Activated CD4-positive, alpha-beta T cell treated with anti-CD3 and anti-CD28 coated beads, Interleukin-2, amount 50 U/mL, for 1 hour (primary cell): ENCODE measurements at regions not wholly inside any gene's neighbourhood (a gene's known extent, or its start where the extent isn't known, plus 50 kb on each side); places are given as distances from the start of the nearest gene placed in this dataset.

Source experiments
- DNase-seq: peaks from one replicate; pipeline ENCODE4 v3.0.0-alpha.2; 2020

DNA sequence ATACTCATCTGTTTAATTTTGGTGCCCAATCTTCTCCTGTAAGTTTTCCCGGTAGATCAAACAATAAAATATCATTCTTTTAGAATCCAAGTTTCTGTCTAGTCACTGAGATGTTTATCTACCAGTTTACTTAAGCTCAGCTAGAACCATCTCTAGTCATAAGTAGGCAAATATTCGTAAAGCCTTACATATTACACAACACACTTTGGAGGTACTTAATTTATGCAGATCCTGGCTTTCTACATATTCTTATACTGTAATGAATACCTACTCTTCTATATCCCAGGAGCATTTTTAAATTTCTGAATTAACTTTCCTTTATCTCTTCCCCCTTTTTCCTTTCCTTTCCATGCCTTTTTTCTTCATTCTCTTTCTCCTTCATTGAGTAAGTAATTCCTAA is 185.9 kb upstream of the ZBTB20 start:
- DNase-seq, result no peak

DNA sequence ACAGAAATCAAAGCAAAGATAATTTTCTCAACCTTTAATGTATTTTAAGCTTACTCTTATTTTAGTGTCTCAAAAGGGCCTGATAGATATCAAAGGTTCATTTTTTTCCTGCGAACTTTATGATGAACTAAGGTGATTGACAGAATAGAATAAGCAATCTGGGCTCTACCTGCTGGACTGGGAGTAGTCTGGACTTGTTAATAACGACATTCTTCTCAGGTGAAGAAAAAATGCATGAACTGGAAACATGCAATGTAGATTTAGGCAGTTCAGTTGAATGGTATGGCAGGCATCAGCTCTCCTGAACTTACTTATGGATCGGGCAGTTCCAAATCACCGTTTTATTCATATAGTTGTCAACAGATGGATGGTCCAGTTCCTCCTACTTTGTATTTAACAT is 189.7 kb upstream of the ZBTB20 start:
- no peak for DNase-seq

DNA sequence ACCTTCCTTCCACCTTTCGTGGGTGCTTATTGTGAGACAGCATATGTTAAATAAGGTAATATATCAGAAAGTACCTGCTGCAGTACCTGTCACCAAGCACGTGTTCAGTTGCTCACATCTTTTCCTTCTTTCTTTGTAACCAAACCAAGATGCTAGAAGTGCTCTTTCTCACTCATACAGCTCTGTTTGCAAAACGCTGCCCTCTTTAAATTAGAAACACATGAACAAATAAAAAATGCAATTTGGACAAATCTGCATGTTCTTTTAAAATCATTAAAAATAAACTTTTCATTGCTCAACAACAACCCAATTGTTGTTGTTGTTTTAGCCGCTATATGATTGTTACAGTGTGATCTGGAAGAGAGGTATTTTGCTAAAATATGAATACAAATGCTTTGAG is 193.5 kb upstream of the ZBTB20 start:
- no peak for DNase-seq

DNA sequence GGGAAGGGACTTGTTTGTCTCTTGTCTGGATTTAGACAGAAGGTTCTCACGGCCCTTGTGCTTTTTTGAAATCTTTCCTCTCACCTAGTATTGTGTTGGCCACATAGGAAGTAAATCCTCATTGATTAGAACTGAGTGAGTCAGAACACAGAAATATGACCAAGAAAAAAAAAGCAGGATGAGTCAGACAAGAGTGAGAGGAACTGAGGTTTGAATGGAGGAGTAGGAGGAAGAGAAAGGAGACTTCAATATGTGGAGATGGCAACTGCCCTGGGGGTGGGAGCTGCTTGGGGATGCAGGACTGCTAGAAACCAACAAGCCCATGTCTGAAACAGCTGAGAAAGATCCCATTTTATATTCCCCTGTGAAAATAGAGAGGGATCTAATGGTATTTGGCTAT is 194.1 kb upstream of the ZBTB20 start:
- no peak for DNase-seq

DNA sequence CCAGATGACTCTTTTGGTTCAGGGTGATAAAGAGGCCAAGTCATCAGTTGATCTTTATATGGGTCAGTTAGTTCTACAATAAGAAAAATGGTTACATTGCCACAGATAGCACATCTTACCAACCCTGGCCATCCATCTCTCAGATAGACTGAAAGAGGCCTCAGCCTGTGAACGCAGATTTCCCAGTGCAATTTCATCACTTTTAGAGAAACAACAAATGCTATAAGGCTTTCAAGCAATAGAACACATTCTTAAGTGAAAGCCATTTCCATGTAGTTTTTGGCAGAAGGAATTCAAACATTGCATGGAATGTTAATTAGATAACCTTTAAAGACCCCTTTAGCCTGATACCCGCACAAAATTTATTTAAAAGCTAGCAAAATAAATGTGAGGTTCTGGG is 200.6 kb upstream of the ZBTB20 start:
- no peak for DNase-seq

DNA sequence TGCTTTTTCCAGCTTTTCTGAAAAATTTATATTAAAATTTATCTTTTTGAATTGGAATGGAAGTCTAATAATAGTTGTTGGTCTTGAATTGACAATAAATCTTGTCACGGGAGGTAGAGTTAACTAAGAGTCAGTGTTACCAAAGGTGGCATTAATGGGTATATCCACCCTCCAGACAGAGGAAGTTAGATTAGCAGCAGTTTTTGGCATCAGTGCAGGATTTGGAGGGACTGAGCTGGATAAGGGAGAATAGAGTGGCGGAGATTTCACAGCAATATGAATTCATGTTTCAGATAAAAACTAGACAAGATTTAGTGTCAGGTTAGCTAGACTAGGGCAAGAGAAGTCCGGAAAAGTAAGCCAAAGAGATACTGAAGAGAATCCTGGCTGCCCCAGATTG is 201.3 kb upstream of the ZBTB20 start:
- DNase-seq, result no peak

DNA sequence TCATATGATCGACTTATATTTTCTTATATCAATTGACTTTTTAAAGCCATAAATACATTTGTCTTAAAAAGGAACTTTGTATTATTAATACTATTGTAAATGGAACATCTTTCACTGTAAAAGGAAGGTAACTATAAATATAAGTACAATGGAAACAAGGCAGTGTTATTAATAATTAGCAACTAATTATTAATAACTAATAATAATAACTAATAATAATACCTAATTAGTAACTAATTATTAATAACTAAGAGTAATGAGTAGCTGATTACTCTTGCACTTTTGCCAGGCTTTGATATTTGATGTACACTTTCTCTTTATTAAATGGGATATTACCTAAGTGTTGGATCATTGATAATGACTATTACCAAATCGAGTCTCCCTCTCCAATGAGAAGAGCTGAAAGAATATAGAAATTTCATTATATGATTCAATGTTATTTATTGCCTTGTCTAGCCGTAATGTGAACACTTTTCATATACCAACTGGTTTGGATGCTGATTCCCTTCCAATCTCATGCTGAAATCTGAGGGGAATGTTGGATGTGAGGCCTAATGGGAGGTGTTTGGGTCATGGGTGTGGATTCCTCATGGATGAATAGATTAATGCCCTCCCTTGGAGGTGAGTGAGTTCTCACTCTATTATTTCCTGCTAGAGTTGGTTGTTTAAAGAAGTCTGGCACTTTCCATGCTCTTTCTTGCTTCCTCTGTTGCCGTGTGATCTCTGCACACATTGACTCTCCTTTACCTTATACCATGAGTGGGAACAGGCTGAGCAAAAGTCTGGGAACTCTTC is 202.1 kb upstream of the ZBTB20 start:
- no peak for DNase-seq

DNA sequence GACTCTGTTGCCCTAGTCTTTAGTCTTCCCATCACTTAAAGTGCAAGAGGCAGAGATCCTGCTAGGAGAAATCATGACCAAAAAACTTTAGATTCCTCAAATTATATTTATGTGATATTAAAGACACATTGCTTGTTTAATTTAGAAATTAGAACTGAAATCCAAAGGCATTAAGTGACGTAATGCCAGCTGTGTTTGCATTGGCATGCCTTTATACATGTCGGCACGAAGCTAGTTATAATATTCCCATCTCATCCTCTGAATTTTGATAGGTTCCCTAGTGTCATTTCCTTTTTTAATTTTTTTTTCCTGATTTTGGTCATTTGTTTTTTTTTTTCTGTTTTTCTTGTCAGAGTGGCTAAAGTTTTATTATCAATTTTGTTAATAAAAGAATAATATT is 203.5 kb upstream of the ZBTB20 start:
- DNase-seq, result no peak

DNA sequence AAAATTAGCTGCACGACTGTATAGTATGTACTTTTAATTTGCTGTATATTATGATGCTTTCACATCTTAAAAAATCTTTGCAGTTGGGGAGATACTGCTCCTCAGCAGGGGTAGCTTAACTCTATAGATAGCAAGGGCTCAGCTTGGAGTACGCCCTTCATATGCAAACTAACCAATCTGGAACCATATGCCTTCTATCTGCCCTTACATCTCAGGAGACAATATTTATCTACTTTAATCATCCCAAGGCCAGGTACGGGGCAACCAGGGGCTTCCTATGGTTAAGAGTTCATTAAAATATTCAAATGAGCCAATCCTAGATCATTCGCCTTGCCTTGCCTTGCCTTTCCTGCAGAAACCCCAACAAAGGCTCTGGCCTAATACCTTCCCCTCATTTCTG is 204.1 kb upstream of the ZBTB20 start:
- DNase-seq, result no peak

DNA sequence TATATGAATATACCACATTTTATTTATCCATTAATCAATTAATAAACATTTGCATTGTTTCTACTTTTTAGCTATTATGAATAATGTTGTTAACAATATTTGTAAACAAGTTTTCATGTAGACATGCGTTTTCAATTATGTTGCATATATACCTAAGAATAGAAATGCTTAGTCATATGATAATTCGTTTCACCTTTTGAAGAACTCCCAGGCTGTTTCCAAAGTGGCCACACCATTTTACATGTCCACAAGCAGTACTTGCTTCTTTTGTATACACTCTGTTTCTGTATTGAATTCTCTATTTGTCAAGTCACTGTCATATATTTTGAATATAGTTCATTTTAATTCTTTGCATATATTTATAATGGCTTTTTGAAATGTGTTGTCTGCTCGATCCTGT is 206.9 kb upstream of the ZBTB20 start:
- DNase-seq, result no peak

DNA sequence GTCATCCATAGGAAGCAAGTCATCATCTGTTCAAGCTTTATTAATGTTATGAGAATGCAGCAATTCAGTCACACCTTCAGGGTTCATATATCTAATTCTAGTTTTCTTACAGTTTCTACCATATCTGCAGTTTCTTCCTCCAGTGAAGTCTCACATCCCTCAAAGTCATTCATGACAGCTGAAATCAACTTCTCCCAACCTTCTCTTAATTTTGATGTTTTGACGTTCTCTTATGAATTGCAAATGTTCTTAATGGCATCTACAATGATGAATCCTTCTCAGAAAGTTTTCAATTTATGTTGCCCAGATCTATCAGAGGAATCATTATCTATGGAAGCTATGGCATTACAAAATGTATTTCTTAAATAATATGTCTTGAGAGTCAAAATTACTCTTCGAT is 210.4 kb upstream of the ZBTB20 start:
- no peak for DNase-seq

DNA sequence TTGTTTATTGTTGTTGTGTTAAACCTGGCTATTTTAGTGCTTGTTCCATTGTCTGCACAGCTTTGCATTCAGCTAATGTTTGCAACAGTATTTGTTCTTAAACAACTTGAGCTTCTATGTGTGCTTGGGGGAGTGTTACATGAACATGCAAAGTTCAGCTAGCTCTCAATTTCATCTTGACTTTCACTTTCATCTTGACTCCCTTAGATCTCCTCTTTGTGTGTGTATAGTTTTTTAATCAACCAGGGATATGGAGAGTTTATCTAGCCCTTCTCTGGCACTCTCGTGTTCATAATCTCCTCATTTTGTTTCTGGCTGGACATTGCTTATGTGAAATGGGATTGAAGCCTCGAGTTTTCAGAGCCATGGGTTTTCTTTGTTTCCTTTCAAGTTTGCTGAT is 212.4 kb upstream of the ZBTB20 start:
- no peak for DNase-seq

DNA sequence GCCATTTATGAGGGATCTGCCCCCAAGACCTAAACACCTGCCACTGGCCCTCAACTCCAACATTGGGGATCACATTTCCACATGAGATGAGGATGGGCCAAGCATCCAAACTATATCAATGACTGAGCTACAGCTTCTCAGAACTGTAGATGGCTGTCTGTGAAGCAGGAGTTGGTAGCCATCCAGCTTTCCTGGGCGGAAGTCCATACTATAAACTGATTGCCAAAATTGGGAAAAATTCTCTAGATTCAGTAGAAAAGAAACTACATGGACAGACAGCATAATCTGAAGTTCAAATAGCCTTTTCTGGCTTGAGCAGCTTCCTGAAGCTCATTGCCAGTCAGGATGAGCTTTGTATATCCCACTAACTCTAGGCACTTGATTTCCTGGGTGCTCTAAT is 214.7 kb upstream of the ZBTB20 start:
- no peak for DNase-seq

DNA sequence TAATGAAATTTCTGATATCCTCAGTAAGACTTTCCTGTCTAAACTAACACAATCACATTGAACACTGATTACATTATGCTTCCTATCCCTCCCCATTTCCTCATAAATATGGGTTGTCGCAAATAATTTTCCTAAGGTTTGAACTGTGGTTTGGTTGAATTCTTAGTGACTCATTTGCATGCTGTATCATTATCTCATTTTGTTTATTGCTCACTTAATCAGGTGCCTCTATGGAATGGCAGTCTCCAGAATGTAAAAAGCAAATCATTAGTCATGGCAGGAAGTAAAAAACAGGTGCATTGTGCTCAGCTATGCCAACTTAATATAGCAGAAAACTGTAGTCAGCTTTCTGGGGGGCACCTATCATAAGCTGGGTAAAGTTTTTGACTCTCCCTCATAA is 216.0 kb upstream of the ZBTB20 start:
- no peak for DNase-seq

DNA sequence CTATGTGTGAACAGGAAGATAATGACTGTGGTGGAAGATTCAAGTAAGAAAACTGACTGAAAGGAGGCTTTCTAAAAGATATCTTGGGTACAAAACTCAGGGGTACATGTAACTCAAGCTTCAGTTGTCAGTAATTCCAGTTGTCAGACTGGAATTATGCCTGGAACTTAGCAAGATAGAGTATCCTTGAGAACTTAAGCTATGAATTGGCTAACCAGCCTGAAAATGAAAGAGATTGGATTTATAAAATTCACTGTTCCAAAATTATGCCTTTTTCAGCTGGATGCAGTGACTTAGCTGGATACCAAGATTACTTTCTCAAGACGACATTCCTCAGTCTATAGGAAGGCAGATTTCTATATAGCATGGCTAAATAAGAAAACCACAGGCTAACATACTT is 221.9 kb upstream of the ZBTB20 start:
- no peak for DNase-seq

DNA sequence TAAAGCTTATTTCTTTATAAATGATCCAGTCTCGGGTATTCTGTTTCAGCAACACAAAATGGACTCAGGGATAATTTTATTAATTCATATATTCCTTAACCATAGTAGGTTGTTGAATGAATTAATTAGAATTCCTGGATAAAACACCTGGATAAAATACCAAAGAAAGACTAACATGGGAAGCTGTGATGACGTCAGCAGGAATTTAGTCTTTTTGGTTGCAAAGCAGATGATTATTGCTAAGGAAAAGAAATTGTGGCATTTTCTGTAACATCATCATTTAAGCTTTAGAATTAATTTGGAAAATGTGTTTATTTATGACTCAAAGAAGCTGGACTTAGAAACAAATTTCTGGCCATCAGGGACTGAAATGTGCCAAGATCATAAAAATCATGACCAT is 228.3 kb upstream of the ZBTB20 start:
- DNase-seq, result no peak

DNA sequence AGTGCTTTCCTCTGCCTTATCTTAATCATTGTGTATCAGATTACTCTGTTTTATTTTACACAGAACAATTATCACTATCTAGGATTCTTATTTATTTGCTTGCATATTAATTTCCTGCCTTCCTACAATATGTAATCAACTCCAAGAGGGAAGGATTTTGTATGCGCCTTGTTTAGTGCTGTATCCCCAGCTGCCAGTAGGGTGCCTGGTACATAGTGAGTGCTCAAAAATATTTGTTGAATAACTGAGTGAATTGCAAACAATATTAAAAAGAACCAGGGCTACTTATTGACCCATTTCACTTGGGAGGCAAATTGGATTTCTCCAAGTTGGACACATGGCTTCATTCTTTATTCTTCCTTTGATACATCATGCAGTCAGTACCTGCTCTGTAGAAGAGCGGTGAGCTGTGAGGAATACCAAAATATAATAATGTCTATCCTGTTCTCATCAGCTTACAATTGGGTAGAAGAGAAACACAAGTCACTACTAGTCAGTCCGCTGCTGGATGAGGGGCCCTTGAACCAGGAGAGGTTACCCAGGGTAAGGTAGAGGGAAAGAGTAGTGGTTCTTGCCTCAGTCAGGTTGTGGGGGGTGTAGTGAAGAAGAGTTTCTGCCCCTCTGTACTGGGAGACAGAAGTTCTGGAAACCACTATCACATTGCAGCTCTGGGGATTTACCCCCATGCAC is 233.9 kb upstream of the ZBTB20 start:
- no peak for DNase-seq

DNA sequence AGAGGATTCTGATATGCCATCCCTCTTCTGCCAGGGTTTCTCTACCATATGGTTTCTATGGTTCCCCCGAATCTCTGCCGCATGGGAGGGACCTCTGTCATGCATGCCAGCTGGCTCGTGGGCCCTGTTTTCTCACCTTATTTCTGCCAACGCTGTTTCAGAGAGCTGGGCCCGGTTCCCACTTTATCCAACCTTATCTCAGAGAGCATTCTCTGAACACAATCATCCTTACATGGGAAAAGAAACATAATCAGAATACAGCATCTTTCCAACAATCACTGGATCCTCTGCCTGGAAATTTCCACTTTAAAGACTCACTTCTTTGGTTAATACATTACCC is 234.5 kb upstream of the ZBTB20 start:
- DNase-seq, result no peak

DNA sequence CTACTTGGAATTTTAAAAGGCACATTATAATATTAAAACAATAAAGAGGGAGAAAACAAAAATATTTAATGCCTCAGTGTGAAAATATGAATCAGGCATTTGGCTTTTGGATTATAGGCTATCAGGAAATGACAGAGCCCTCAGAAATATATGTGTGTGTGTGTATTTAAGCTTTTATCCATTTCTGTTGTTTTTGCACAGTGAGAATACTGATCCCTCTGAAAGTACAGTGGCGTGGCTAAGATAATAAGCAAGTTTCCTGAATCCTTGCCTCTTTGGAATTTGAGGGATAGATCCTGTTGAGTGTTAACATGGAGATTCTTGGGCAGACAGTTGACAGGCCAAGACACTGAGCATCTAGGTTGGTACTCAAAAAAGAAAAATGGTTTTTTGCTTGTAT is 234.8 kb upstream of the ZBTB20 start:
- DNase-seq, result no peak

DNA sequence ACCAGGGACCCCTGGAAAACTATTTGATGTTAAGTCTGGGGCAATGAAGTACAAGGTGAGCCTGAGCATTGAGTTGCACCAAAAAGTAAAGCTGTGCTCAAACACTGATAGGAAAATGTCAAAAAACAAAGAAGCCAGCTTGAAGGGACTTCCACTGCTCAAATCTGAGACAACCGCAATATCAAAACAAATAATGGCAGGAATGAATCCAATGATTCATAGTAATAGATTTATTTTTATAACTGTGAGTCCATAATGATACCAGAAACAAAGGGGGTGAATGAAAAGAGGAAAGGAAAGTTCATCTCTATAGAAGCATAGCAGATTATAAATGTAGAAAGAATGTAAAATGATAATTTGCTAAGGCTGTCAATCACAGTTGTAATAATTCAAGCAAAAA is 237.3 kb upstream of the ZBTB20 start:
- no peak for DNase-seq

DNA sequence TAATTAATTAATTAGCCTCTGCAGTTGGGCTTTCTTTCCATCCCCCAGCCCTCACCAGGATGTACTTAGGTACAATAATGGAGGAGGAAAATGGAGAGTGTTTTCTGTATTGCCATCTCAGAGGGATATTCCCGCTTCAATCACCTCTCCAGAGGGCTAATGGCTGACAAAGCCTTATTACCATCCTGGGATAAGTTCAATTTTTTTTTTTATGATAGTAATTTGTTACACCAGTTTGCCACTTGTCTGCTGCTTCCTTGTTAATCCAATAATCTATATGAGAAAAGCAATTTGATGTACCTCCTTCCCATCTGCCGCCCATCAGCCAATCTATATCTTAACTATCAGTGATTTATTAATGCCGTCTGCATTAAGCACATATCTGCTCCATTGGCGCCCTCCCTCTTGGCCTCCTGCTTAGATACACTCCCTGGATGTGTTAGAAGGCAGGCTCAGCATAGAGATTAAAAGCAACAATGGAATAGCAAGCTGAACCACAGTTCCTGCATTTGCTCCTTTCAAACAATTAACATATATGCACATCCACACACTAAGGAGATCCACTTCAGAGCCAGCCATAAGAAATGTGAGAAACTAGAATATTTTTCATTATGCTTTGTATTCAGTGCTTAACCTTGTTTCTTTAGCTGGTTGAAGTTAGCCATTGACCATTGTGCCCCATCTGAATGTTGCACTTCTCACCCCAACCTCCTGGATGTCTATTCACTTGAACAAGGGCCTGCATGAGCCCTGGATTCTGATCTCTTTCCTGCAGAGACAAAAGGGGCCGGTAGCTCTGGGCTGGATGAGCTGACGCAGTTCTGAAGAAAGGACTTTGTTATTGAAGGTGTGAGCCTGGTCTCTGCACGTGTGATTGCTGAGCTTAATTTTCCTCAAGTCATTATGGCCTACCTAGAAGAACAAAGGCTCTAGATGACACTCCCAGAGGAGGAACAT is 237.3 kb upstream of the GAP43 start:
- no peak for DNase-seq

DNA sequence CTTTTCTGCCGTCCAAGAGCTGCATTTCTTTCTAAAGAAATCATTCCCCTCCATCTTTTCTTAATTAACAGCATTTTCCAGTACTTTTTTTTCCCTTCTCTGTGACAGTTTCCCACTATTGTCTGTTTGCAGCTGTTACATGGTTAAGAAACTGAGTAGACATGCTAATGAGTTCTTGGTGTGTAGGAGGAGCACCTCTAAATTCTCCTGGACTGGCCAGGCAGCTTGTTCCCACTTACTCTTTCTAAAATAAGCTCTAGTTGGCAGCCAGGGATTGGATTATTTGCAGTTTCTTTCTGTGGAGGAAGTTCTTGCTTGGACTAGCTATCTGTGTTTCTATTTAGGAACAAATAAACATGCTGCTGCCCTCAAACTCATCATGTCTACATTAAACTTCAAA is 235.1 kb upstream of the GAP43 start:
- DNase-seq, result no peak

DNA sequence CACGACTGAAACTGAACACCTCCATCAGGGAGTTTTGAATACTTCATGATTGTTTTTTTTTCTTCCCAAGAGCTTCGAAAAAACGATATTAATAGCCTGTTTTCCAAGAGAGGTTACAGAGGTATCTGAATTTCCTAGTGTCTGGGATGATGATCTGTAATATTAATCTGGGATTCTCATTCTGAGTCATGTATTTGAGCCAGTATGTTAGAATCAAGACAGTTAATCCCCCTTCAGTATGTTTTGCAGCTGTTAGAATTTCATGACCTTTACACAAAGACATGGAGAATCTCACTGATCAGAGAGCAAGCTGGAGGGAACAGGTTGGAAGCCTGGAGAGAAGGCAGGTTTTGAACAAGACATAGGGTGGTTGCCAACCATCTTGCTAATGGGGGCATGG is 234.5 kb upstream of the GAP43 start:
- no peak for DNase-seq

DNA sequence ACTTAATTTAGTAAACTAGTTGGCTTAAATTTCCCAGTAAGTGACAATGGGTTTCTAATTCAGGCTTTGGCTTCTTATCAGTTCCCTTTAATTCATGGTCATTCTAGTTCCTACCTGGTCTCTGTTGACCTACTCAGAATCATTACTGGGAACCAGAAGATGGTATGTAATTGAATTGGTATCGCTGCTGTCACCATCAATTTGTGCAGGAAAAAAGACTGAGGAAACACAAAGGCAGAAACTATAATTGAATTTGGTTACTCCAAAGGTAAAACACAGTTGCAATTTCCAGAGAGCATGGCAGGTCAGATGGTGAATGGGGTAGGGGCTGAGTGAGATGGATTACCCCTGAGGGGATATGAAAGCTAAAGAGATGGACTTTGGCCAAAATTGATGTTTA is 226.5 kb upstream of the GAP43 start:
- DNase-seq, result no peak
